HepG2 (cell line): ENCODE measurements at regions not wholly inside any gene's neighbourhood (a gene's known extent, or its start where the extent isn't known, plus 50 kb on each side); places are given as distances from the start of the nearest gene placed in this dataset.

Experiments used
- ARID3A ChIP-seq: IDR thresholded peaks from 2 replicates; pipeline ENCODE4 v1.6.1; 2012; ENCODE audit warnings: low read depth, low read length, improper control_type of control experiment
- CREB1 ChIP-seq, 2 experiments: fragments of 450-650 bp in 1 of 2; IDR thresholded peaks; 2 replicates each; pipeline ENCODE4 v1.6.1; 2016 to 2017; ENCODE audit warnings: control low read depth in 1 of 2, mild to moderate bottlenecking in 1 of 2, missing compliant biosample characterization in 1 of 2, missing genetic modification characterization in 1 of 2
- DNMT3B ChIP-seq: conservative IDR thresholded peaks from 2 replicates; pipeline ENCODE4 v1.6.1; 2016; ENCODE audit warnings: missing biosample characterization, control low read depth
- FIP1L1 ChIP-seq: fragments of 200-400 bp; formaldehyde crosslinking; IDR thresholded peaks from 2 replicates; pipeline ENCODE4 v1.6.1; 2018; ENCODE audit warnings: low read depth, mild to moderate bottlenecking, low read length, moderate library complexity, borderline replicate concordance; ENCODE audit not compliant: insufficient read depth
- FOXP4 ChIP-seq: sonication (generic); formaldehyde crosslinking; IDR thresholded peaks from 2 replicates; pipeline ENCODE4 v1.4.0; 2020; ENCODE audit warnings: missing genetic modification reagents
- GATAD2A ChIP-seq: IDR thresholded peaks from 2 replicates; pipeline ENCODE4 v1.6.1; 2016
- HNRNPK ChIP-seq: fragments of 200-400 bp; formaldehyde crosslinking; IDR thresholded peaks from 2 replicates; pipeline ENCODE4 v1.6.1; 2018; ENCODE audit warnings: low read length, low read depth, moderate library complexity, mild to moderate bottlenecking; ENCODE audit not compliant: poor library complexity, severe bottlenecking
- KLF16 ChIP-seq, 2 experiments: sonication (generic) in 1 of 2; formaldehyde crosslinking in 1 of 2; IDR thresholded peaks; 2 replicates each; pipeline versions ENCODE4 v1.6.1 to v1.8.0; 2016 to 2023; ENCODE audit warnings: missing genetic modification reagents in 2 of 2, missing compliant biosample characterization in 1 of 2
- MEF2D ChIP-seq: sonication (generic); formaldehyde crosslinking; IDR thresholded peaks from 2 replicates; pipeline ENCODE4 v1.5.1; 2020; ENCODE audit warnings: mild to moderate bottlenecking, missing genetic modification reagents
- MXI1 ChIP-seq: IDR thresholded peaks from 3 replicates; pipeline ENCODE4 v1.6.1; 2012; ENCODE audit warnings: low read depth, low read length, inconsistent platforms, borderline replicate concordance
- RARA ChIP-seq: IDR thresholded peaks from 2 replicates; pipeline ENCODE4 v1.6.1; 2016; ENCODE audit warnings: missing genetic modification reagents, missing compliant biosample characterization
- SPEN ChIP-seq: sonication (generic); formaldehyde crosslinking; IDR thresholded peaks from 2 replicates; pipeline ENCODE4 v1.5.1; 2020; ENCODE audit warnings: low read depth, mild to moderate bottlenecking, missing genetic modification reagents
- SRF ChIP-seq: IDR thresholded peaks from 2 replicates; pipeline ENCODE4 v1.6.1; 2011; ENCODE audit warnings: mild to moderate bottlenecking, low read depth, low read length, moderate library complexity
- ZKSCAN1 ChIP-seq: fragments of 150-350 bp; IDR thresholded peaks from 2 replicates; pipeline ENCODE4 v1.6.1; 2014; ENCODE audit warnings: low read length
- ZNF609 ChIP-seq: sonication (generic); formaldehyde crosslinking; IDR thresholded peaks from 2 replicates; pipeline ENCODE4 v1.4.0; 2020; ENCODE audit warnings: mild to moderate bottlenecking, missing genetic modification reagents, borderline replicate concordance
- ZNF720 ChIP-seq: sonication (generic); formaldehyde crosslinking; IDR thresholded peaks from 2 replicates; pipeline ENCODE4 v1.4.0; 2020; ENCODE audit warnings: missing genetic modification reagents
- ZNF724P ChIP-seq: sonication (generic); formaldehyde crosslinking; IDR thresholded peaks from 2 replicates; pipeline ENCODE4 v1.8.0; 2022; ENCODE audit warnings: missing genetic modification reagents, borderline replicate concordance
- ZNF83 ChIP-seq: sonication (generic); formaldehyde crosslinking; IDR thresholded peaks from 2 replicates; pipeline ENCODE4 v1.4.0; 2020; ENCODE audit warnings: missing genetic modification reagents, mild to moderate bottlenecking, borderline replicate concordance
- TF ChIP-seq, protein P1 (sequence below): sonication (generic); formaldehyde crosslinking; IDR thresholded peaks from 2 replicates; pipeline ENCODE4 v1.4.0; 2020; ENCODE audit warnings: missing genetic modification reagents, borderline replicate concordance

GRCh38 chr6:113642714-113643406 lies 214.3 kb upstream of the MARCKS start (continued):
- TF ChIP-seq SRF (0 out of 2 replicates have a peak, but pooled peaks have one; percentile 5), ZNF609 (CRISPR knock-in tag) (peak; percentile 96), ZNF720 (CRISPR knock-in tag) (no peak), CREB1 (IDR thresholded peaks at IDR 0.05) (peak; percentile 59), CREB1 (CRISPR knock-in tag; IDR thresholded peaks at IDR 0.05) (peak; percentile 82), FIP1L1 (no peak), ZNF724P (CRISPR knock-in tag) (no peak), ZKSCAN1 (peak; percentile 65; the same call in 1 of the 2 replicates), DNMT3B (CRISPR knock-in tag) (peak; percentile 35; the same call in 1 of the 2 replicates), KLF16 (CRISPR knock-in tag; IDR thresholded peaks at IDR 0.05) (peak in 1 of 2 experiments; percentile 77; a peak in 2 of 4 replicates), RARA (CRISPR knock-in tag) (peak; percentile 90), MEF2D (CRISPR knock-in tag) (peak; percentile 94), SPEN (CRISPR knock-in tag) (0 out of 2 replicates have a peak, but pooled peaks have one; percentile 47), FOXP4 (peak; percentile 95), MXI1 (peak; percentile 53; the same call in 1 of the 3 replicates), GATAD2A (CRISPR knock-in tag) (peak; percentile 93), ARID3A (peak; percentile 94), HNRNPK (peak; percentile 29), ZNF83 (CRISPR knock-in tag) (no peak)
- TF ChIP-seq, protein P1, sequence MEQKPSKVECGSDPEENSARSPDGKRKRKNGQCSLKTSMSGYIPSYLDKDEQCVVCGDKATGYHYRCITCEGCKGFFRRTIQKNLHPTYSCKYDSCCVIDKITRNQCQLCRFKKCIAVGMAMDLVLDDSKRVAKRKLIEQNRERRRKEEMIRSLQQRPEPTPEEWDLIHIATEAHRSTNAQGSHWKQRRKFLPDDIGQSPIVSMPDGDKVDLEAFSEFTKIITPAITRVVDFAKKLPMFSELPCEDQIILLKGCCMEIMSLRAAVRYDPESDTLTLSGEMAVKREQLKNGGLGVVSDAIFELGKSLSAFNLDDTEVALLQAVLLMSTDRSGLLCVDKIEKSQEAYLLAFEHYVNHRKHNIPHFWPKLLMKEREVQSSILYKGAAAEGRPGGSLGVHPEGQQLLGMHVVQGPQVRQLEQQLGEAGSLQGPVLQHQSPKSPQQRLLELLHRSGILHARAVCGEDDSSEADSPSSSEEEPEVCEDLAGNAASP (CRISPR knock-in tag) = peak; percentile 56
